ENCODE measurements at regions not wholly inside any gene's neighbourhood (a gene's known extent, or its start where the extent isn't known, plus 50 kb on each side); places are given as distances from the start of the nearest gene placed in this dataset.
A peak's percentile ranks its signal among the peaks of the same experiment; 100 is the strongest.
"Not testable (repeated sequence)": the region's sequence is repeated elsewhere in the genome, so short reads cannot be mapped to it uniquely, and the experiment has no call there.

GRCh38 chr16:82271636-82272035, 101.6 kb upstream of the MPHOSPH6 start:
- Mint-ChIP-seq H3K36me3 (ENCODE audit: insufficient read depth) (no peaks in the 10 kb centered on the region), H3K9me3 (ENCODE audit: low read depth) (peaks cover 3% of the 10 kb centered on the region), H3K4me1 (ENCODE audit: low read depth) (no peaks in the 10 kb centered on the region), H3K27me3 (peaks cover 10% of the 10 kb centered on the region), H3K4me3 (ENCODE audit: low read depth) (no peak overlapping the region), H3K27ac (no peak overlapping the region)
- DNase-seq (ENCODE audit: low spot score, unreplicated experiment): no peak
- TF ChIP-seq CTCF (IDR thresholded peaks at IDR 0.05; ENCODE audit: unreplicated experiment): no peak

GRCh38 chr16:82267675-82268074, 97.7 kb upstream of the MPHOSPH6 start:
- H3K27ac Mint-ChIP-seq; H3K9me3 Mint-ChIP-seq (ENCODE audit: low read depth); DNase-seq (ENCODE audit: low spot score, unreplicated experiment); H3K4me1 Mint-ChIP-seq (ENCODE audit: low read depth); H3K36me3 Mint-ChIP-seq (ENCODE audit: insufficient read depth); H3K4me3 Mint-ChIP-seq (ENCODE audit: low read depth): not testable (repeated sequence)
- H3K27me3 Mint-ChIP-seq: peaks cover 22% of the 10 kb centered on the region

GRCh38 chr16:82265809-82266208, 95.8 kb upstream of the MPHOSPH6 start:
- Mint-ChIP-seq H3K4me1 (ENCODE audit: low read depth) (peaks cover 7% of the 10 kb centered on the region), H3K9me3 (ENCODE audit: low read depth) (peaks cover 3% of the 10 kb centered on the region)

GRCh38 chr16:82264756-82265155, 94.7 kb upstream of the MPHOSPH6 start:
- no peak for DNase-seq (ENCODE audit: low spot score, unreplicated experiment)
- TF ChIP-seq CTCF (IDR thresholded peaks at IDR 0.05; ENCODE audit: unreplicated experiment): no peak
- Mint-ChIP-seq H3K36me3 (ENCODE audit: insufficient read depth) (no peaks in the 10 kb centered on the region), H3K27ac (no peak overlapping the region), H3K27me3 (peaks cover 48% of the 10 kb centered on the region), H3K4me3 (ENCODE audit: low read depth) (no peak overlapping the region), H3K4me1 (ENCODE audit: low read depth) (peaks cover 7% of the 10 kb centered on the region), H3K9me3 (ENCODE audit: low read depth) (no peaks in the 10 kb centered on the region)

More at GRCh38 chr16:82265809-82266208, 95.8 kb upstream of the MPHOSPH6 start:
- Mint-ChIP-seq H3K27me3 (peaks cover 37% of the 10 kb centered on the region), H3K27ac (no peak overlapping the region), H3K36me3 (ENCODE audit: insufficient read depth) (no peaks in the 10 kb centered on the region), H3K4me3 (ENCODE audit: low read depth) (no peak overlapping the region)
- DNase-seq (ENCODE audit: low spot score, unreplicated experiment): no peak
- no peak for TF ChIP-seq CTCF (IDR thresholded peaks at IDR 0.05; ENCODE audit: unreplicated experiment)

- no peaks in the 10 kb centered on the region for H3K36me3 Mint-ChIP-seq (ENCODE audit: insufficient read depth)
- H3K4me3 Mint-ChIP-seq (ENCODE audit: low read depth): no peak overlapping the region
- H3K27ac Mint-ChIP-seq: no peak overlapping the region
- TF ChIP-seq CTCF (IDR thresholded peaks at IDR 0.05; ENCODE audit: unreplicated experiment): peak; percentile 98
- no peaks in the 10 kb centered on the region for H3K9me3 Mint-ChIP-seq (ENCODE audit: low read depth)
- peaks cover 55% of the 10 kb centered on the region for H3K27me3 Mint-ChIP-seq
- DNase-seq (ENCODE audit: low spot score, unreplicated experiment): peak; percentile 28
- peaks cover 7% of the 10 kb centered on the region for H3K4me1 Mint-ChIP-seq (ENCODE audit: low read depth)
These were observed 93.6 kb upstream of the MPHOSPH6 start for GRCh38 chr16:82263521-82264143.

- no peaks in the 10 kb centered on the region for H3K9me3 Mint-ChIP-seq (ENCODE audit: low read depth)
- no peak for TF ChIP-seq CTCF (IDR thresholded peaks at IDR 0.05; ENCODE audit: unreplicated experiment)
- H3K4me3 Mint-ChIP-seq (ENCODE audit: low read depth): no peak overlapping the region
- H3K36me3 Mint-ChIP-seq (ENCODE audit: insufficient read depth): no peaks in the 10 kb centered on the region
- H3K27ac Mint-ChIP-seq: no peak overlapping the region
- DNase-seq (ENCODE audit: low spot score, unreplicated experiment): no peak
- peaks cover 7% of the 10 kb centered on the region for H3K4me1 Mint-ChIP-seq (ENCODE audit: low read depth)
- H3K27me3 Mint-ChIP-seq: peaks cover 51% of the 10 kb centered on the region
These were observed 92.2 kb upstream of the MPHOSPH6 start for GRCh38 chr16:82262244-82262643.

Data from progenitor cell of endocrine pancreas (in vitro differentiated cells).